Effector CD4-positive, alpha-beta T cell (primary cell): ENCODE measurements at regions not wholly inside any gene's neighbourhood (a gene's known extent, or its start where the extent isn't known, plus 50 kb on each side); places are given as distances from the start of the nearest gene placed in this dataset.

Source experiments
- DNase-seq: peaks from one replicate; pipeline ENCODE4 v3.0.0-alpha.2; 2020

GRCh38 chr6:163850874-163851273 lies 436.4 kb downstream of the QKI start:
- DNase-seq = no peak

DNA sequence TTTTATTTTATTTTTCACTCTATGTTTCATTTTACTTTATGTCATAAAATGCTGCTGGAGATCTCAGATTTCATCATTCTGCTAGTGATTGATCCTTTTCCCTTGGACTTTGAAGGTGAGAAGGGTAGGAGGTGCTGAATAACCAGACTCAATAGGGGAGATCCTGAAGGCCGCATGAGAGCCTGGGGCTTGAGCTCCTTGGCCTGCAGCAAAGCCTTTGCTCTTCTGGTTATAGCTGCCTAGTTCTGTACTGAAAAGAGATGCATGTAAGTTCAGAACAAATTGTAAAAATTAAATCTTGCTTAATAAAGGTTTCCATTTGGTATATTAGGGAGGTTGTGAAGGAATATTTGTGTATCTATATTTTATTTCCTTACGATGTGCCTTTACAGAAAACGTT lies 430.2 kb downstream of the QKI start:
- DNase-seq = no peak

DNA sequence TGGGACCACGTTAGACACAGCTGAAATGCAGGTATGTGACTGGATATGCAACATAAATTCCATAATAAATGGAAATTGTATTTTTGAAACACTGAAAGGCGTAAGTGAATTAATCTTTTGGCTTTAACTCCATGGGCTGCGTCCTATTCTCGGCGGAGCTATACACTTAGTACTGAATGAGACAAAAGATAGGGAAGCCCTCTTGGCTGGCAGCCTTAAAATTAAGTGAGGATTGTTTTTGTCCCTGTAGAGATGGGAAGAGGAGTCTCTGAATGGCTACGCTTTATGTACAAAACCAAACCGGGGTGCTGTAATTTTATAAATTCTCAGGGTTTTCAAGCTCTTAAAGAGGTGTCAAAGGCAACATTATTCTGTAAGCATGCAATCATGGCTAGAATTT lies 429.8 kb downstream of the QKI start:
- DNase-seq = no peak

DNA sequence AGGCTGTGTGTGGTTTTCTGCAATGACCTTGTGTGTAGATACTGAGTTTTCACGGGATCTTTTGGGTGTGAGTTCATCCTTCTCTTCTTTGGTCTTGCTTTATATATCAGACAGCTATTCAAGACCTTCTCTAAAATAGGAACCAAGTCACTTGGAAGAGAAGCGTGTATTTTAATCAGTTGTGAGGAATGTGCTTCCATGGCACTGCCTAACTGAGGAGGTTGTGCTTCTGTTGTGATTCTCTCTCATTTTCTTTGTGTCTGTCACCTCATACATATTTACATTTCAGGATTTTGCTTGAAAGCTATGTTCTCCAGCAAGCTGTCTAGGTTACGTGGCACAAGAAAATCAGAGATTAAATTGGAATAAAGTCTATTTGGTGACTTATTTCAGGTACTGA lies 428.7 kb downstream of the QKI start:
- DNase-seq = no peak

DNA sequence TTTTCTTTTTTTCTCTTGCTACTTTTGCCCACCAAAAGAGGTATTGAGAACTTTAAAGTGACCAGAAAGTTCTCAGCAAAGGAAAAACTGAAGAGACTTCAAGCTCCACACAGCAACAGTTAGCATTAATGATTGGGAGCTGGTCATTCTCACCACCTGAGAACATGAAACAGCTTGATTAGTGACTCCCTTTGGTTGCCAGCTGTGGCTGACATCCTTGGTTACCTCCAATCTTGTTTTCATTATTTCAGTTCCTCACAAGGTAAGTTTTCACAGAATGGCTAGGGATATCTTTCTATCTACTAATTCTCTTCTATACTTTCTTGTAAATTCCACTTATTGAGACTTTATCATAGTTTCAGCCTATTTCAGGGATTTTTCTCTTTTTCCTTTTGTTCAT lies 427.9 kb downstream of the QKI start:
- no peak for DNase-seq

GRCh38 chr6:163841733-163842132 lies 427.2 kb downstream of the QKI start:
- no peak for DNase-seq

DNA sequence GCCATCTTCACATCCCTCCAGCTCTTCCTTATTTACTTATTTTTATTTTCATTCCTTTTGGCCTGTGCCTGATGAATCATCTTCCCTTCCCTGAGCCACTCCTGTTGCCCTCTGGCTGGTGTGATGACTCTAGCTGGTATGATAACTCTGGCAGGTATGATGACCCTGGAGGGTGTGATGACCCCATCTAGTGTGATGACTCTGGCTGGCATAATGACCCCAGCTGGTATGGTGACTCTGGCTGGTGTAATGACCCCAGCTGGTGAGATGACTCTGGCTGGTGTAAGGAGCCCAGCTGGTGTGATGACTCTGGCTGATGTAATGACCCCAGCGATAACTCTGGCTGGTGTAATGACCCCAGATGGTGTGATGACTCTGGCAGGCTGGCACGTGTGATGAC lies 426.8 kb downstream of the QKI start:
- no peak for DNase-seq

DNA sequence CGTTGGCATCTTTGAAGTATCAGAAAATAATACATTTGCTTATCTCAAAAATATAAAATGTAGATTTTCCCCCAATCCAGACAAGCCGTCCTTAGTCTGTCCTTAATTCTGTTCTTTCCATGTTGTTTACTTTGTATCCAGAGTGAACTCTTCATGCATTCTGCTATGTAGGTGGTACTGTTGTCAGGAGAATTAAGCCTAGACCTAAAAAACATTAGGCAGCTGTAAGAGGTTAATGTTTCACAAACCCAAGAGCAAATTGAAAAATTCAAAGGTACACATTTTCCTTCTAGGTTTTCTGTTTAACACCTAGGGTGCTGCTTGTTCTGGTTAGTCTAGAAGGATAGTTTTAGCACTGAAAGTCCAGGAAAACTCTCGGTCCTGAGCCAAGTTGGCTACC lies 426.4 kb downstream of the QKI start:
- DNase-seq = no peak

GRCh38 chr6:163839296-163839695 lies 424.8 kb downstream of the QKI start:
- no peak for DNase-seq

- DNase-seq = no peak
Observed at GRCh38 chr6:163837691-163838431, 423.3 kb downstream of the QKI start.

DNA sequence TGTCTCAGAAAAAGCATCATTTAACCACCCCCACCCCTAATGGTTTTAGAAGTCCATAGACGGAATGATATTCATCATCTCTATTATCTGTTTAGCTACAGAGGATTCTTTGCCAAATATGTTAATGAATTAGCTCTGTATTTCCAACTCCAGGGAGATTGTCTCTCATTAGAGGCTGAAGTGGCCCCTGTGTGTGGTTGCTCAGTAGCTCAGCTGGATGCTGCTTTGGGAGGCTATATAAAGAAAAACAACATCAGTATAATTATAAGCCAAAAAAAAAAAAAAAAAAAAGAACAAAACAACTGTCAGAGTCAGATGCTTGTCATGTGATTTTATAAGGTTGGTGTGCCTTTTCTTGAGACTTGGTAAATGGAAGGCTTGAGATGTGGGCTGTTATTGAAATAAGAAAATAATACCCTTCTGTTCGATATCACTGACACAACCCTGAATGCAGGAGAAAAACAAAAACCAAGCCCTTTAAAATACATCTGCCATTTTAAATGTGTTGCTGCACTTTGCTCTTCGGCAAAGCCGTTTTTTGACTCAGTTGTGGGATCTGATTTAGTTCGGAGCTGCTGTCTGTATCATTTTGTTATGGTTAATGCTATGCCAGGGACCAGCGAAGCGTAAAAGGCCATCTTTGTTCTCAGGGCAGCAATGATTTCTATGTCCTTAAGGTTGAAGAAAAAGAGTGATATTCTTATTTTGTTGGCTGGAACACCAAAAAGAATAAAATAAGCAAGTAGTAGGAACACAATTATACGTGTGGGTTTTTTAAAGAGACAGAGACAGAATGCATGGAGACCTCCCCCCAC lies 422.6 kb downstream of the QKI start:
- no peak for DNase-seq

DNA sequence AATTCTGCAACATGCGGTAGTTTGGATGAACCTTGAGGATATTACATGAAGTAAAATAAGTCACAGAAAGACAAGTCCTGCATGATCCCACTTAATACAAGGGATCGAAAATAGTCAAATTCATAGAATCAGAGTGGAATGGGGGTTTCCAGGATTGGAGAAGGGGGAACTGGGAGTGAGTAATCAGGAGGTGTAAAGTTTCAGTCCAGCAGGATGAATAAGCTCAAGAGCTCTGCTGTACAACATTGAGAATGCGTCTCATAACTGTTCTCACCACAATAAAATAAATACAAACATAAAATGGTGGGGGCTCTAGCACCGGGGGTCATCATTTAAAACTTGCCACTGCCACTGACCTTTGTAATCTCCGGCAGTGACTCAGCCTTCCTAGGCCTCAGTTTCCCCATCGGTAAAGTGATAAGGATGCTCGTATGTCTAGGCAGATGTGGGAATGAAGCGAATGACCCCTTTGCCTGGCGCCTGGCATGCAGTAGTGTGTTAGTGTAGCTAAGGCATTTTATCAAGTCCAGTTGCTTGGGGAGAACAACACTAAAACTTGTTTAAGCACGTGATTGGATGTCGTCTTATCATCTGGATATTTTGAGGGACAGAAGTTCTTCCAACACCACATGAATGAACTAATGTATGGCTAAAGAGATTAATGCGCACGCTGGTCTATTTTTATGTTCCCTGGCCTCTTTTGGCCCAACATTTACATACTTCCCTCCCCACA lies 421.1 kb downstream of the QKI start:
- DNase-seq = no peak

- no peak for DNase-seq
Observed at GRCh38 chr6:163834226-163834970, 419.9 kb downstream of the QKI start.

DNA sequence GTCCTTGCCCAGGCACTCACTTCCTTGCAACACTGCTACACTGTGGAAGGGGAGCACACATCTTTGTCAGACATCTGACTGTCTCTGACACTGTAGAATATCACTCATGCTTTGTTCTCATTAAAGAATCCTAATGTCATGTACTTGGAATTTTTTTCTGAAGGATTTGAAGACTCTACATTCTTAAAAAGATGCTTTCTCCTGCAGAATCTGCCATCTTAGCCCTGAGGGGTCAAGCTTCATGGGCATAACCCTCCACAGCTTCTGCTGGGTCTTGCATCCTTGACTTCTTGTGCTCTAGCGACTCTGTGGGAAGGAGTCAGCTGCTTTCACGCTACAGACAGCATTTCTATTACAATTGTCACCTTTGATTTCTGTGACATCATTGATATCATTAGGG lies 417.2 kb downstream of the QKI start:
- no peak for DNase-seq

GRCh38 chr6:163830641-163831040 lies 416.1 kb downstream of the QKI start:
- DNase-seq = no peak

DNA sequence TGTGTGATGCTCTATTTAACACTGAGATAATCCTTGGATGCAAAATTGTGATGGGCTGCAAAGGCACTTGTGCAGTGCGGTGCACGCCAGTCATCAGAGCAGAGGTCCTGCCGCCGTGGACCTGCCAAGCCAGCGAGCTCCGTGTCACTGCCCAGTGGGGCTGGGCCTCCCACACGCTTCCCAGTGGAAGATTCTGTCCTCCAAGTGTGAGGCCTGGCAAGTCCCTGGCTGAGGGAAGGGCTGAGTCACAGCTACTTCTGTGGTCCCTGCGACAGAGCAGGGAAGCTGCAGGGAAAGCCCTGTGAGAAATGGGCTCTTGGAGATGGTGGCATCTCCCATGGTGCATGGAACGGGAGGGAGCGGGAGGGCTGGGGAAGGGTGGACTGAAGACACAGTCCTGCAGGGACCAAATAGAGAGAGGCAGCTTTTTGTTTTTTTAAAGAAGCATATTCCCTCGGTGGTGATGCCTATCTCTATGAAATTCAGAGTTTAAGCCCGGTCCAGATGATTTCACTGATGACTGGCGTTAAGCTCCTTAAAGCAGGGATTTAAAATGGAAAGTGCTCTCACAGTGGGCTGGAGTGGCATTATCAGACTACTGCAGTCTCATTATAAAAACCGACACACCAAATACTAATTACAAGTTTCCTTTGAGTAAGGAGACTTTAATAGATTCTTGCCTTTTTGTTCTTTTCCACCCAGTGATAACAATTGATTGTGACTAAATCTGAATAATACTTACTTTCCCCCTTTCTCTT lies 413.7 kb downstream of the QKI start:
- DNase-seq = no peak

DNA sequence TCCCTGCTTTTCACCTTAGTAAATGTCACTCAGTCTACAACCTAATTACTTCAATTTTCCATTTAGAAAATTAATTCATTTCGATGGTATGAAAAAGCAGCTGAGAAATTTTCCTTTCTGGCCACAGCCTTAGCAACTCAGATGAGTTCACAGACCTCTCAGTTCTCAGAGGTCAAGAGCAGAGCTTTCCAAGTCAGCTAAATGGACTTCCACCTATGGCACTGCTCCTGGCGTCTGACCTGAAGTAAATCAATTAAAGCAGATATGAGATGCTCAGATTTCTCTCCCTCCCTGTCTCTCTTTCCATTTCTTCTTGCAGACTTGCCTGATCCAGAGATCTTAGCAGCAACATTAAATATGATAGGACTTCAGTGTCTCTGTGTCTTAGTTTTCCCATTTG lies 412.6 kb downstream of the QKI start:
- DNase-seq = no peak

DNA sequence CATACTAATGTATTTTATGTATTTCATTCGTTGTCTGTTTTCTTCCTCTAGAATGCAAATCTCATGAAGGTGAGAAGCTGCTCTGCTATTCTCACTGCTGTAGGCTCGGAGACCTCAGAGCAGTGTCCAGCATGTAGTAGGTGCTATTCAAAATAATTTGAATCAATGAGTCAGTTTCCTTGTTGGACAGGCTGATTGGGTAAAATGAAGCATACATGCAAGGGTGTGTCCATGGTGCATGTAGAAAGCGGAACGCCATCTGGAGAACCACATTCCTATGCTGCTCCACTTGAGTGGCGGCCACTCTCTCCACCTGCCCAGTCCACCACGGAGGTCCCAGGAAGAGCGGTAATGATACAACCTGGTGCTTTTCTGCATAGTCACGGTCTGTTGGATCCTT lies 412.1 kb downstream of the QKI start:
- no peak for DNase-seq

DNA sequence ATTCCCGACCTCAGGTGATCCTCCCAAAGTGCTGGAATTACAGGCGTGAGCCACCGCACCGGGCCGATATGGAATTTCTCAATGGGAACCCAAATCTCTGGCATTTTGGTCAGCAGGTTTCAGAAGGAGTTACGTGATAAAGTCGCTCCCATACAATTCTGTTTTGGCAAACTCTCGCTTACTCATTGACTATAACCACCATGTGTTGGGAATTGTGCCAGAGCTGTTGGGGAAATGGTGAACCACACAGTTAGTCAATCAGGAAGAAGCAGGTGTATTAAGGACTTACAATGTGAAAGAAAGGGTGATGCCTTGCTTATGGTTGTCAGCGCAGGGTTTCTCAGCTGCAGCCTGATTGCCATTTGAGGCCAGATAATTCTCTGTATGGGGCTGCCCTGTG lies 410.5 kb downstream of the QKI start:
- no peak for DNase-seq

DNA sequence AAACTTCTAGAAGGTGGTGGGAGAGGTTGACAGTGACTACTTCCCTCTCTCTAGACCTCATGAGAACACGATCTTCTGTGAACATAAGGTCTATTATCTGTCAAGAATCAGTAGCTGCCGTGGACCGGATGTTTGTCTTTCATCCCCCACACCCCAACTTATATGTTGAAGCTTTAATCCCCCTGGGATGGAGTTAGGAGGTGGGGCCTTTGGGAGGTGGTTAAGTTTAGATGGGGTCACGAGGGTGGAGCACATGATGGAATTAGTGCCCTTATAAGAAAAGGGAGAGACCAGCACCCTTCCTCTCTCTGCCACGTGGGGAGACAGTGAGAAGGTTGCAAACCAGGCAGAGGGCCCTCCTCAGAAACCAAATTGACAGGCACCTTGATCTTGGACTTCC lies 409.1 kb downstream of the QKI start:
- DNase-seq = no peak

- no peak for DNase-seq
Observed at GRCh38 chr6:163820745-163821458, 406.4 kb downstream of the QKI start.

DNA sequence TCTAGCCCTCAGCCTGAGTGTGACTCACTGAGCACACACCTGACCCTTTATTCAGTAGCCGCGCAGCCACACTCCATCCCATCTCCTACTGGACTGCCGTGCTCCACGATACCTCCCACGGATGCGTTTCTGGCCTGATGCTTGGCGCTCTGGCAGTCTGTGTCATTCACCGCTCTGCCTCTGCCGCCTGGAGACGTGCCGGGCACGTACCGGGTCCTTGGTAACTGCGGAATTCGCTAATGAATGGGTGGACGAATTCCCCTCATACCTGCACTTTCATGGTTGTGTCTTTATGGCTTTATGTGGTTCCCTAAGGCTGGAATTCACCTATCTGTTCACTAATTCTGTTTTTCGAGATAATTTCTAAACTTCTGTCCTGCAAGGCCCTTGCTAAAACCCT lies 405.7 kb downstream of the QKI start:
- no peak for DNase-seq
